Spinal cord (tissue), 9 donors: ENCODE measurements at regions not wholly inside any gene's neighbourhood (a gene's known extent, or its start where the extent isn't known, plus 50 kb on each side); places are given as distances from the start of the nearest gene placed in this dataset.

Source experiments
- DNase-seq, 6 donors: peaks; one replicate each; pipeline versions ENCODE4 v3.0.0 to v3.0.0-alpha.2; 2013 to 2015; ENCODE audit warnings: low spot score in 6 of 6, low read depth in 4 of 6
- H3K27ac ChIP-seq: one replicate; pipeline ENCODE4 v1.5.1; 2013; ENCODE audit warnings: low read depth, low read length, control low read depth
- H3K27me3 ChIP-seq: one replicate; pipeline ENCODE4 v1.6.1; 2013; ENCODE audit warnings: low read length; ENCODE audit not compliant: control insufficient read depth, insufficient read depth
- H3K36me3 ChIP-seq: one replicate; pipeline ENCODE4 v1.6.1; 2013; ENCODE audit warnings: low read length; ENCODE audit not compliant: control insufficient read depth, insufficient read depth
- H3K4me1 ChIP-seq: one replicate; pipeline ENCODE4 v1.6.1; 2013; ENCODE audit warnings: low read length; ENCODE audit not compliant: control insufficient read depth, insufficient read depth
- H3K4me3 ChIP-seq: one replicate; pipeline ENCODE4 v1.5.1; 2013; ENCODE audit warnings: low read depth, low read length, control low read depth
- H3K9me3 ChIP-seq: one replicate; pipeline ENCODE4 v1.6.1; 2013; ENCODE audit warnings: low read length; ENCODE audit not compliant: control insufficient read depth, insufficient read depth
- WGBS: methylation state at CpG from one replicate; pipeline ENCODE4 v1.1.5; 2013; ENCODE audit warnings: missing lambda C conversion rate; ENCODE audit not compliant: insufficient coverage; 5-methylcytosine and 5-hydroxymethylcytosine counted together
- donor health status: healthy.

DNA sequence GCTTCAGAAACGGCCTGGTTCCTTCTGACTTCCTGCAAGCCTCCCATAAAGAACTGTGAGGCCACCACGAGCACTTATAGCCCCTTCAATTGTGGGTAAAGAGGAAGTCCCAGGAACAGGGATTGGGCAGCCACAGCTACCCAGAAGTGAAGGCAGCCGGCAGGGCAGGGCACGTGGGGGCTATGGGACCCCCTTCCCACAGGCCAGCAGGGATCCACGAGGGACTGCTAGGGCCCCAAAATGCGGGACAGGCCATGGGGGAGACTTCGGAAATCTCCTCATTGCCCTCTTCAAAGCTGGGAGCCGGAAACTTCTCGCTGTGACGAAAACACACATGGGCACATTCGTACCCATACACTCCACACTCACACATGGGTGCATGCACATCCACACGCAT is 196.1 kb upstream of the SALL3 start:
- 83% methylated on average over 12 of the region's 12 CpGs for WGBS
- H3K4me1 ChIP-seq: no peaks in the 10 kb centered on the region

DNA sequence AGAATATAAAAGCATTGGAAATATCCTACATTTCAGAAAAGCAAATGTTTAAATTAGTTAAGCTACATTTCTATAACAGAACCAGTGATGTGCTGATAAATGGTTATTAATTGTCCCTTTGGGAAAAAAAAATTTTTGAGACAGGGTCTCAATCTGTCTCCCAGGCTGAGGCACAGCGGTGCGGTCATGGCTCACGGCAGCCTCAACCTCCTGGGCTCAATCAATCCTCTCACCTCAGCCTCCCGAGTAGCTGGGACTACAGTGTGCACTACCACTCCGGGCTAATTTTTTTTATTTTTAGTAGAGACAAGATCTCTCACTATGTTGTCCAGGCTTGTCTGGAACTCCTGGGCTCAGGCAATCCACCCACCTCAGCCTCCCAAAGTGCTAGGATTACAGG is 194.8 kb upstream of the SALL3 start:
- no peak for DNase-seq
- Histone ChIP-seq H3K36me3 (no peaks in the 10 kb centered on the region), H3K27ac (no peak overlapping the region), H3K9me3 (no peaks in the 10 kb centered on the region), H3K27me3 (no peaks in the 10 kb centered on the region), H3K4me3 (no peak overlapping the region), H3K4me1 (no peaks in the 10 kb centered on the region)
- 80% methylated on average over 1 of the region's 5 CpGs for WGBS

More for the DNA sequence above, 196.1 kb upstream of the SALL3 start:
- Histone ChIP-seq H3K27ac (no peak overlapping the region), H3K4me3 (no peak overlapping the region), H3K27me3 (no peaks in the 10 kb centered on the region), H3K9me3 (no peaks in the 10 kb centered on the region), H3K36me3 (no peaks in the 10 kb centered on the region)
- DNase-seq: no peak

DNA sequence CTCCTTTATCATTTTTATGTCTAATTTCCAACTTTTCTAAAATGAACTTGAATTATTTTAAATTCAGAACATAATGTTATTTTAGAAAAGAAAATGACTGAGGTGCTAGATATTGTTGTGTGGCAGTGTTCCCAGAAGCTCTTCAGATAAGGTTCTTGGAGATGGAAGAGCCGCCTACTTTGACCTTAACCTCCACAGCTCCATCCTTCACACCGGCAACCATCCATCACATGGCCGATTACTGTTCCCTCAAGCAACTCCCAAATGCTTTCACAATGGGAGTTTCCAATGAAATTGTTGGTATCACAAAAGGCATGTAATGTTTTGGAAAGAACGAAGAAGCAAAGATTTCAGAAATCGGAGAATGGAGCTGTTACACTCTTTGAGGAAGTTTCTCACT is 193.9 kb upstream of the SALL3 start:
- Histone ChIP-seq H3K27me3 (no peaks in the 10 kb centered on the region), H3K27ac (no peak overlapping the region), H3K36me3 (no peaks in the 10 kb centered on the region), H3K4me1 (peaks cover 3% of the 10 kb centered on the region), H3K4me3 (no peak overlapping the region), H3K9me3 (no peaks in the 10 kb centered on the region)
- WGBS: 83% methylated on average over 2 of the region's 5 CpGs
- no peak for DNase-seq

DNA sequence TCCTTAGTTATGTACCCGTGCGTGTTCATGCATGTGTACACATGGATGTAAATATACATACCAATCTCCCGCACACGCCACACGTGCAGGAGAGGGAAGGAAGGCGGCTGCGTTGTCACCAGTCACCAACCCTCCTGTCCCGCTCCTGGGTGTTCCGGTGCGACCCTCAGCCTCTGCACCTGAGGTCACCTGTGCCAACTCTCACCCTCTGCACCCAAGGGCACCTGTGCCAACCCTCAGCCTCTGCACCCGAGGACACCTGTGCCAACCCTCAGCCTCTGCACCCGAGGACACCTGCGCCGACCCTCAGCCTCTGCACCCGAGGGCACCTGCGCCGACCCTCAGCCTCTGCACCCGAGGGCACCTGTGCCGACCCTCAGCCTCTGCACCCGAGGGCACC is 192.8 kb upstream of the SALL3 start:
- WGBS: 98% methylated on average over 8 of the region's 20 CpGs
- DNase-seq: no peak
- Histone ChIP-seq H3K4me3 (no peak overlapping the region), H3K36me3 (no peaks in the 10 kb centered on the region), H3K27ac (no peak overlapping the region), H3K27me3 (no peaks in the 10 kb centered on the region), H3K4me1 (peaks cover 3% of the 10 kb centered on the region), H3K9me3 (no peaks in the 10 kb centered on the region)

DNA sequence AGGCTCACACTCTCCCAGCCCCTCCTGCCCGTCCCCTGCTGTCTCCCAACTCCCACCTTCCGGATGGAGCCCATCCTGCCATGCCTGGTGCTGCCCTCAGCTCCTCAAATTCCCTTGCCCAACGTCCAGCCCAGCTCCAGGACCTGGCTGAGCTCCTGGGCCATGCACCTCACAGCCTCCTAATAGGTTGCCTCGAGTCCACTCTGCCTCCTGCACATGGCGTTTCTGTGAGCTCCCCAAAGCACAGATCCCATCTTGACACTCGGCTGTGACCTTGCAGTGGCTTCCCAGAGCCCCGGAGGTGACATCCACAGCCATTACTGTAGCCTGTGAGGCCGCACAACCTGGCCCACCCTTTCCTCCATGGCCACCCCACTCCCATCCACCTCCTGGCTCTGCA is 191.9 kb upstream of the SALL3 start:
- Histone ChIP-seq H3K4me1 (peaks cover 3% of the 10 kb centered on the region), H3K4me3 (no peak overlapping the region), H3K27ac (no peak overlapping the region), H3K9me3 (no peaks in the 10 kb centered on the region), H3K36me3 (no peaks in the 10 kb centered on the region), H3K27me3 (no peaks in the 10 kb centered on the region)
- WGBS: 93% methylated on average over 8 of the region's 8 CpGs
- DNase-seq: no peak

DNA sequence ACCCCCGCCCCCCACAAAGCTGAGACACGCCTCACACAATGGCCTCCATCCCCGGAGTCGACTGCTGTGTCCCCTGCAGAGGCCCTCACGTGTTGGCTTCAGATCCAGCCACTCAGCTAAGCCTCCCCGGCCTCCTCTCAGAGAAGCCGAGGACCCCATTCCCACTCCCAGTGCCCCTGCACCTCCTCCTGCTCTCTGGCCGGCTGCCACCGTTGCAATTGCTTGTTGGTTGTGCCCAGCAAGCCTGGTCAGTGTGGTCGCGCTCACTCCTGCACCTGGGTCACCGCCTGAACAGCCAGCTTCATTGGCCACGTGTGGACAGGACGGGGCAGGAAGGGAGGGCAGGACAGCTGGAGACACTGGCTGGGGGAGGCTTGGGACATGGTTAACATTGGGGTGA is 191.5 kb upstream of the SALL3 start:
- H3K36me3 ChIP-seq: no peaks in the 10 kb centered on the region
- WGBS: 73% methylated on average over 14 of the region's 14 CpGs
- no peaks in the 10 kb centered on the region for H3K27me3 ChIP-seq
- DNase-seq: no peak
- no peak overlapping the region for H3K27ac ChIP-seq
- H3K4me3 ChIP-seq: no peak overlapping the region
- no peaks in the 10 kb centered on the region for H3K9me3 ChIP-seq
- peaks cover 3% of the 10 kb centered on the region for H3K4me1 ChIP-seq

DNA sequence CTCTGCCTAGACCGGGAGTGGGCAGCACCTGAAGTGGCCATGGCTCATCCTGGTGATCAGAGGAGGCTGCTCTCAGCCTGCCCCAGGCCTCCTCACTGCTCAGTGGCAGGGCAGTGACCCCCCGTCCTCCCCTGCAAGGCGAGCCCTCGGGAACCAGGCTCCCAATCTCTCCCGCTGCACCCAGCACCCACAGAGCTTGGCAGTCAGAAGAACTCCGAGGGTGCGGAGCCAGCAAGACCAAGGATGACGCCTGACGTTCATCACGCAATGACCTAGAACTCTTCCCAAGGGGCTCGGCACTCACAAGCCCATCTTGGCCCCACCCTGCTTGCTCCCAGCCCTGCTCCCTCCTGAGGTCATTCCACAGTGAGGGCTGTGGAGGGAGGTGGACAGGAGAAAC is 189.8 kb upstream of the SALL3 start:
- Histone ChIP-seq H3K36me3 (no peaks in the 10 kb centered on the region), H3K4me1 (peaks cover 7% of the 10 kb centered on the region), H3K27me3 (no peaks in the 10 kb centered on the region), H3K4me3 (no peak overlapping the region), H3K9me3 (no peaks in the 10 kb centered on the region), H3K27ac (no peak overlapping the region)
- 93% methylated on average over 11 of the region's 11 CpGs for WGBS
- no peak for DNase-seq

DNA sequence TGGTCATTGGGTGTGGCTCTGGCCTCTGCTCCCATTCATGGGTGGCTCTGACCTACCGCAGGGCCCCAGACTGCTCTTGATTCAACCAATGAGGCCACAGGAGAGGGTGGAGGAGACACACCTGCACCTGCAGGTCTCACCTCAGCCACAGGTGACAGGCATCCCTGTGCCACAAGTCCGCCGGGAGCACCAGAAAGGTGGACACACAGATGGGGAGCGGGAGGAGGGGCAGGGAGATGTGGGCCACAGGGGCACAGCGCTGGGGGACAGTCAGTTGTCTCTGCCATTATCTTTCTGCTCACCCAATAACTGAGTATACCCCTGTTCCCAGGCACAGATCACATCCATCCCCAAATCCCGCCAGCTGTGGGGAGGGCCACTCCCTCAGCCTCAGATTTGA is 189.1 kb upstream of the SALL3 start:
- Histone ChIP-seq H3K4me1 (peaks cover 7% of the 10 kb centered on the region), H3K4me3 (no peak overlapping the region), H3K9me3 (no peaks in the 10 kb centered on the region), H3K27ac (no peak overlapping the region), H3K27me3 (no peaks in the 10 kb centered on the region), H3K36me3 (no peaks in the 10 kb centered on the region)
- no peak for DNase-seq
- WGBS: 96% methylated on average over 5 of the region's 6 CpGs

DNA sequence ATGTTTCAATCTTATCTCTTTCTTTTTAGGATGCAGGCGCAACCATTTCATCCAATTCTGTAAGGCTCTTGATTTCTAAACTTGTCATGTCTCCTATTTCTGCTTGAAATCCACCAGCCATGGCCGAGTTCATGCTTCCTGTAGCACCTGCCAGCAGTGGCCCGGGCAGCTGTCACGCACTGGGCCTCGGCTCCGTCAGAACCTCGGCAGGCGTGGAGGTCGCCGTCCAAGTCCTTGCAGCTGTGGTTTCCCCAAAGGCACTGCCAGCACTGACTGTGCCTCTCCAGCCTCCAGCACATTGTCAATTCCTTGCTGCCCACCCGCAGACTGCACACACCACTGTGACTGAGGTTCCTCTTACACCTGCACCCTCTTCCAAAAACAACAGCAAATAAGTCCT is 188.7 kb upstream of the SALL3 start:
- H3K36me3 ChIP-seq: no peaks in the 10 kb centered on the region
- H3K4me1 ChIP-seq: peaks cover 7% of the 10 kb centered on the region
- WGBS: 75% methylated on average over 11 of the region's 11 CpGs
- H3K27me3 ChIP-seq: no peaks in the 10 kb centered on the region
- no peak overlapping the region for H3K27ac ChIP-seq
- H3K9me3 ChIP-seq: no peaks in the 10 kb centered on the region
- DNase-seq: no peak
- H3K4me3 ChIP-seq: no peak overlapping the region

DNA sequence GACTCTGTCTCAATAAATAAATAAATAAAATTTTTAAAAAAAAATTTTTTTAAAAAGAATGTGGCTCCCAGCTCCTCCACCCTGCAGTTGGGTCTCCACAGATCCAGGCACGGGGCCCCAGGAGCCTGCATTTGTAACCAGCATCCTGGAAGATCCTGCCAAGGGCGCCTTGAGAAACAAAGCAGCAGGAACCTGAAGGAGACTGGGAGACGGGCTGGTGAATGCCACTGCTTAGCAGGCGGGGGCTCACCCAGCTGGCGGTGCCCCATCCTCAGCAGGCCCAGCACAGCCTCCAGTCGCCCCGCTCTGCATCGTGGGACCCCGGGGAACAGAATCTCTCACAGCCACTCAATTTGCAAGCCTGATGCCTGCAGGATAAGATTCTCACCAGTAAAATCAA is 187.5 kb upstream of the SALL3 start:
- Histone ChIP-seq H3K9me3 (no peaks in the 10 kb centered on the region), H3K4me1 (peaks cover 7% of the 10 kb centered on the region), H3K4me3 (no peak overlapping the region), H3K27ac (no peak overlapping the region), H3K27me3 (no peaks in the 10 kb centered on the region), H3K36me3 (no peaks in the 10 kb centered on the region)
- DNase-seq: no peak
- WGBS: 84% methylated on average over 9 of the region's 9 CpGs
